Fibroblast of lung (primary cell): ENCODE measurements at regions not wholly inside any gene's neighbourhood (a gene's known extent, or its start where the extent isn't known, plus 50 kb on each side); places are given as distances from the start of the nearest gene placed in this dataset.

Source experiments
- DNase-seq, 2 donors: peaks; one replicate each; pipeline versions ENCODE4 v3.0.0 to v3.0.0-alpha.2; 2010; ENCODE audit warnings: low read depth in 2 of 2
- H2AFZ ChIP-seq: 2 replicates; pipeline ENCODE4 v1.5.1; 2012; ENCODE audit warnings: low read length, control low read depth, inconsistent platforms
- H3K27ac ChIP-seq: 2 replicates; pipeline ENCODE4 v1.5.1; 2011; ENCODE audit warnings: low read length, control low read depth; ENCODE audit not compliant: insufficient read depth
- H3K27me3 ChIP-seq: 2 replicates; pipeline ENCODE4 v1.5.1; 2011; ENCODE audit warnings: mild to moderate bottlenecking, low read length; ENCODE audit not compliant: control insufficient read depth, insufficient read depth
- H3K36me3 ChIP-seq: 2 replicates; pipeline ENCODE4 v1.5.1; 2011; ENCODE audit warnings: low read length; ENCODE audit not compliant: control insufficient read depth, insufficient read depth
- H3K4me1 ChIP-seq: 2 replicates; pipeline ENCODE4 v1.5.1; 2011; ENCODE audit warnings: low read length; ENCODE audit not compliant: control insufficient read depth, insufficient read depth; ENCODE audit errors: extremely low read depth
- H3K4me2 ChIP-seq: 2 replicates; pipeline ENCODE4 v1.5.1; 2011; ENCODE audit warnings: low read length, control low read depth; ENCODE audit not compliant: insufficient read depth; ENCODE audit errors: extremely low read depth
- H3K4me3 ChIP-seq, 4 experiments: fragments of 200-600 bp in 1 of 4; sonication (generic) in 1 of 4; replicated peaks in 1 of 4; 2 replicates each; pipeline ENCODE4 v1.5.1; 2011 to 2016; ENCODE audit warnings: low read length in 4 of 4, low read depth in 3 of 4, mild to moderate bottlenecking in 3 of 4, control low read depth in 2 of 4, inconsistent platforms in 1 of 4, mixed read lengths in 1 of 4; ENCODE audit not compliant: insufficient read depth in 1 of 4; ENCODE audit errors: control extremely low read depth in 1 of 4
- H3K79me2 ChIP-seq: 2 replicates; pipeline ENCODE4 v1.5.1; 2012; ENCODE audit warnings: mild to moderate bottlenecking, low read length, inconsistent platforms; ENCODE audit not compliant: control insufficient read depth, insufficient read depth
- H3K9ac ChIP-seq: 2 replicates; pipeline ENCODE4 v1.5.1; 2011; ENCODE audit warnings: mild to moderate bottlenecking, low read length, control low read depth; ENCODE audit not compliant: insufficient read depth
- H3K9me3 ChIP-seq: 2 replicates; pipeline ENCODE4 v1.5.1; 2012; ENCODE audit warnings: low read depth, low read length; ENCODE audit not compliant: control insufficient read depth, insufficient read depth
- H4K20me1 ChIP-seq: 2 replicates; pipeline ENCODE4 v1.5.1; 2011; ENCODE audit warnings: low read length; ENCODE audit not compliant: control insufficient read depth, insufficient read depth; ENCODE audit errors: extremely low read depth
- EZH2 ChIP-seq: IDR thresholded peaks from 2 replicates; pipeline ENCODE4 v1.5.1; 2012; ENCODE audit warnings: low read length, control low read depth, mild to moderate bottlenecking; ENCODE audit errors: missing control alignments
- TF ChIP-seq, protein P1 (sequence below), 2 donors: IDR thresholded peaks in 1 of 2; conservative IDR thresholded peaks in 1 of 2; 1 replicate in 1 of 2; 2 replicates in 1 of 2; pipeline ENCODE4 v1.5.1; 2011 to 2012; ENCODE audit warnings: low read length in 2 of 2, control low read depth in 1 of 2, inconsistent platforms in 1 of 2, low read depth in 1 of 2, mild to moderate bottlenecking in 1 of 2

DNA sequence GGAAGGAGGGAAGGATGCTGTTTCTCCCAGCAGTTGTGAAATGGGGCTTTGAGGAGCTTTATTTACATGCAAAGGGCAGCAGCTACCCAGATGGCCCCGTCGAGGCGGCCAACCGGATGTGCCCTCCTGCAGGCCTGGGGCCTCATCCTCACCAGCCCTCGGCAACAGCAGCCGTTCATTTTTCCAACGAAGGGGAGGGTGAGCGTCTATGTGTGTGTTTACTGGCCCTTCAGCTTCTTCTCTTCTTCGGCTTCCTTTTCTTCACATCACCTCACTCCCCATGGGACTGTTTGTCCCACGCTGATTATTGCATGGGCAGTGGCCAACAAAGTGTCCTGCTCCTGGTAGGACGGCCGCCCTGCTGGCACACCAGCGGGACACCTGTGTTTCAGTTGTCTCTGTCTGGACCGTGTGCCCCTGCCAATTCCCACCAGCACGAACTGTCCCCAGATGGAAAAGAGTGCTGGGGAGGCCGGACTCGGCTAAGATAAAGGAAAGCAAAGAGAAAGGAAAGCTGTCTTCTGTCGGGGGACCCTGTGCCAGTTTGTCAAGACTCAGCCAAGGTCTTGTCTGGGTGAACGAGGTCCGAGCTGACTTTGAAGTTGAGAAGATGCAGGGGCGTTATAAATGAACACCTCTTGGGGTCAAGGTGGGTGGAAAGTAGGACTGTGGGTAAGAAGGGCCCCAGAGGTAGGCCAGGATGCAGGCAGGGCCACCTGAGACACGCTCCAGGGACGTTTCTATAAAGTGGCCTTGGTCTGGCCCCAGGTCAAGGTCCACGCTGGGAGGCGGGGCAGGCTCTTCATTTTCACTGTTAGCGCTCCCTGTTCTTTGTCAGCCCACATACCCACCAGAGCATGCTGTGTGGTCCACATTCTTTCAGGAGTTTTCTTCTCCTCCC, 57.0 kb downstream of the FAM50B start:
- Histone ChIP-seq H3K27me3 (no peaks in the 10 kb centered on the region), H4K20me1 (no peaks in the 10 kb centered on the region), H3K36me3 (no peaks in the 10 kb centered on the region), H3K27ac (no peak overlapping the region), H3K4me1 (peaks cover 2% of the 10 kb centered on the region), H3K9ac (no peak overlapping the region), H3K79me2 (no peaks in the 10 kb centered on the region), H2AFZ (peak overlapping the region; percentile 21), H3K4me3 (no peak overlapping the region), H3K4me2 (no peak overlapping the region), H3K9me3 (no peaks in the 10 kb centered on the region)
- TF ChIP-seq, protein P1, sequence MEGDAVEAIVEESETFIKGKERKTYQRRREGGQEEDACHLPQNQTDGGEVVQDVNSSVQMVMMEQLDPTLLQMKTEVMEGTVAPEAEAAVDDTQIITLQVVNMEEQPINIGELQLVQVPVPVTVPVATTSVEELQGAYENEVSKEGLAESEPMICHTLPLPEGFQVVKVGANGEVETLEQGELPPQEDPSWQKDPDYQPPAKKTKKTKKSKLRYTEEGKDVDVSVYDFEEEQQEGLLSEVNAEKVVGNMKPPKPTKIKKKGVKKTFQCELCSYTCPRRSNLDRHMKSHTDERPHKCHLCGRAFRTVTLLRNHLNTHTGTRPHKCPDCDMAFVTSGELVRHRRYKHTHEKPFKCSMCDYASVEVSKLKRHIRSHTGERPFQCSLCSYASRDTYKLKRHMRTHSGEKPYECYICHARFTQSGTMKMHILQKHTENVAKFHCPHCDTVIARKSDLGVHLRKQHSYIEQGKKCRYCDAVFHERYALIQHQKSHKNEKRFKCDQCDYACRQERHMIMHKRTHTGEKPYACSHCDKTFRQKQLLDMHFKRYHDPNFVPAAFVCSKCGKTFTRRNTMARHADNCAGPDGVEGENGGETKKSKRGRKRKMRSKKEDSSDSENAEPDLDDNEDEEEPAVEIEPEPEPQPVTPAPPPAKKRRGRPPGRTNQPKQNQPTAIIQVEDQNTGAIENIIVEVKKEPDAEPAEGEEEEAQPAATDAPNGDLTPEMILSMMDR (conservative IDR thresholded peaks at IDR 0.05 in 1 of 2, IDR thresholded peaks at IDR 0.05 in 1 of 2; ENCODE audit: low read depth in 1 of 2, low read length in 2 of 2): no peak
- no peak for TF ChIP-seq EZH2
- peak in 1 of 2 donors; percentile 38 for DNase-seq

DNA sequence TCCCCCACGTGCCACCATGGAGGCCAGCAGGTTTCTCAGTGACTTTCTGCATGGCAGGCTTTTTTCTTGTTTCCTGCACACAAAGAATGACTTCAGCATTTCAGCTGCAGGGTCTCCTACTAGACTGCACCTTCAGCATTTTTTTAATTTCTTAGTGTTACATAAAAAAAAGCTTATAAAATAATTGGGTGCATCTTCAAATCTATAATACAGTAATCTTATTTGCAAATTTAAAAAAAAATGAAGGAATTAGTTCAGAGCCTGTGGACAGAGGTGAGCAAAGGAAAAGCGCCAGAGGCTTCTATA, 57.6 kb downstream of the FAM50B start:
- Histone ChIP-seq H4K20me1 (no peaks in the 10 kb centered on the region), H3K36me3 (no peaks in the 10 kb centered on the region), H3K4me2 (no peak overlapping the region), H3K4me3 (no peak overlapping the region), H3K27ac (no peak overlapping the region), H3K9ac (no peak overlapping the region), H3K9me3 (no peaks in the 10 kb centered on the region), H3K27me3 (no peaks in the 10 kb centered on the region), H3K4me1 (peaks cover 8% of the 10 kb centered on the region), H2AFZ (no peak overlapping the region), H3K79me2 (no peaks in the 10 kb centered on the region)
- DNase-seq: no peak
- no peak for TF ChIP-seq EZH2
- TF ChIP-seq, protein P1 (conservative IDR thresholded peaks at IDR 0.05 in 1 of 2, IDR thresholded peaks at IDR 0.05 in 1 of 2; ENCODE audit: low read depth in 1 of 2, low read length in 2 of 2): no peak

DNA sequence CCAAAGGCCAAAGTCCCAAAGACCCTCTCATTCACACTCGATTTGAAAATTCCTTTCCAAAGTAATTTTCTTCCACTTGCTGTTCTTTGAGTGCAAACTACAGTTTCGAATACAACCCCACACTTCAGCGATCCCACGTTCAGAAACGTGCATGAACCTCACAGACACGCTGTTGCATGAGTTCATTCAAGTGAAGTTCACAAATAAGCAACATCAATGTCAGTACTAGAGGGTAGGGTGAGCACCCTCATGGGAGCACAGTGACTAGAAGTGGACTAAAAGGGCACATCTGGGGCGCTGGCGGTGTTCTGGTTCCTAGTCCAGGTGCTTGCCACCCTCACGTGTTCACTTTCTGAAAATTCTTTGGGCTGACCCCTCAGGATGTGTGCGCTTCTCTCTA, 59.0 kb downstream of the FAM50B start:
- no peak overlapping the region for H3K9ac ChIP-seq
- H3K79me2 ChIP-seq: no peaks in the 10 kb centered on the region
- no peaks in the 10 kb centered on the region for H3K9me3 ChIP-seq
- TF ChIP-seq, protein P1 (conservative IDR thresholded peaks at IDR 0.05 in 1 of 2, IDR thresholded peaks at IDR 0.05 in 1 of 2; ENCODE audit: low read depth in 1 of 2, low read length in 2 of 2): no peak
- no peak for TF ChIP-seq EZH2
- peaks cover 22% of the 10 kb centered on the region for H3K4me1 ChIP-seq
- H3K36me3 ChIP-seq: no peaks in the 10 kb centered on the region
- no peak for DNase-seq
- no peak overlapping the region for H3K4me2 ChIP-seq
- no peak overlapping the region for H2AFZ ChIP-seq
- no peak overlapping the region for H3K27ac ChIP-seq
- no peak overlapping the region for H3K4me3 ChIP-seq
- H4K20me1 ChIP-seq: no peaks in the 10 kb centered on the region
- H3K27me3 ChIP-seq: no peaks in the 10 kb centered on the region
